HPDE6-E6E7 (cell line): ENCODE measurements at regions not wholly inside any gene's neighbourhood (a gene's known extent, or its start where the extent isn't known, plus 50 kb on each side); places are given as distances from the start of the nearest gene placed in this dataset.

Experiments
- DNase-seq: peaks from one replicate; pipeline ENCODE4 v3.0.0; 2011; ENCODE audit warnings: missing footprints; ENCODE audit errors: extremely low spot score

- no peak for DNase-seq
Observed at GRCh38 chr11:43575913-43576310, 104.6 kb upstream of the HSD17B12 start.

GRCh38 chr11:43576320-43576802 lies 104.2 kb upstream of the HSD17B12 start:
- no peak for DNase-seq

- DNase-seq: no peak
Observed at GRCh38 chr11:43576803-43577521, 103.6 kb upstream of the HSD17B12 start.

GRCh38 chr11:43577566-43578264 lies 102.8 kb upstream of the HSD17B12 start:
- no peak for DNase-seq

GRCh38 chr11:43578346-43579170 lies 102.0 kb upstream of the HSD17B12 start:
- DNase-seq: no peak

- no peak for DNase-seq
Observed at GRCh38 chr11:43579171-43579918, 101.2 kb upstream of the HSD17B12 start.

- DNase-seq: no peak
Observed at GRCh38 chr11:43579919-43580276, 100.6 kb upstream of the HSD17B12 start.

- no peak for DNase-seq
Observed at GRCh38 chr11:43580735-43581369, 99.7 kb upstream of the HSD17B12 start.

GRCh38 chr11:43581370-43582023 lies 99.0 kb upstream of the HSD17B12 start:
- DNase-seq: no peak

GRCh38 chr11:43582024-43582862 lies 98.3 kb upstream of the HSD17B12 start:
- DNase-seq: no peak

GRCh38 chr11:43582863-43583462 lies 97.6 kb upstream of the HSD17B12 start:
- DNase-seq: no peak

- no peak for DNase-seq
Observed at GRCh38 chr11:43583548-43583947, 97.0 kb upstream of the HSD17B12 start.

GRCh38 chr11:43585877-43586608 lies 94.5 kb upstream of the HSD17B12 start:
- no peak for DNase-seq

- no peak for DNase-seq
Observed at GRCh38 chr11:43589601-43590250, 90.8 kb upstream of the HSD17B12 start.

GRCh38 chr11:43601511-43601910 lies 79.0 kb upstream of the HSD17B12 start:
- no peak for DNase-seq

GRCh38 chr11:43602670-43603069 lies 77.9 kb upstream of the HSD17B12 start:
- no peak for DNase-seq

GRCh38 chr11:43614214-43614613 lies 66.3 kb upstream of the HSD17B12 start:
- DNase-seq: no peak

GRCh38 chr11:43619863-43620505 lies 60.6 kb upstream of the HSD17B12 start:
- no peak for DNase-seq
